ENCODE measurements at regions not wholly inside any gene's neighbourhood (a gene's known extent, or its start where the extent isn't known, plus 50 kb on each side); places are given as distances from the start of the nearest gene placed in this dataset.

- TF ChIP-seq CTCF (IDR thresholded peaks at IDR 0.05; ENCODE audit: insufficient read depth, low read length, poor library complexity, severe bottlenecking), result no peak
- H3K4me3 ChIP-seq (replicated peaks; ENCODE audit: low read depth, low read length), result no peak overlapping the region
- no peaks in the 10 kb centered on the region for H3K36me3 ChIP-seq (ENCODE audit: control insufficient read depth, insufficient read depth, low read length)
- no peaks in the 10 kb centered on the region; the same call in 1 of the 2 replicates for H3K27me3 ChIP-seq (replicated peaks; ENCODE audit: control insufficient read depth, insufficient read depth, low read length)
- DNase-seq (ENCODE audit: extremely low read depth, insufficient read length), result no peak
Observed at GRCh38 chr5:119740225-119740624, 110.9 kb downstream of the FAM170A start.

- no peak for TF ChIP-seq CTCF (IDR thresholded peaks at IDR 0.05; ENCODE audit: insufficient read depth, low read length, poor library complexity, severe bottlenecking)
- no peak for DNase-seq (ENCODE audit: extremely low read depth, insufficient read length)
- Histone ChIP-seq H3K36me3 (ENCODE audit: control insufficient read depth, insufficient read depth, low read length) (no peaks in the 10 kb centered on the region), H3K27me3 (replicated peaks; ENCODE audit: control insufficient read depth, insufficient read depth, low read length) (no peaks in the 10 kb centered on the region), H3K4me3 (replicated peaks; ENCODE audit: low read depth, low read length) (no peak overlapping the region)
Observed at GRCh38 chr5:119741691-119742090, 112.3 kb downstream of the FAM170A start.

- no peak for DNase-seq (ENCODE audit: extremely low read depth, insufficient read length)
- H3K27me3 ChIP-seq (replicated peaks; ENCODE audit: control insufficient read depth, insufficient read depth, low read length), result no peaks in the 10 kb centered on the region
- no peaks in the 10 kb centered on the region for H3K36me3 ChIP-seq (ENCODE audit: control insufficient read depth, insufficient read depth, low read length)
- no peak for TF ChIP-seq CTCF (IDR thresholded peaks at IDR 0.05; ENCODE audit: insufficient read depth, low read length, poor library complexity, severe bottlenecking)
- no peak overlapping the region for H3K4me3 ChIP-seq (replicated peaks; ENCODE audit: low read depth, low read length)
Observed at GRCh38 chr5:119742311-119742710, 113.0 kb downstream of the FAM170A start.

GRCh38 chr5:119743927-119744326 lies 114.6 kb downstream of the FAM170A start:
- TF ChIP-seq CTCF (IDR thresholded peaks at IDR 0.05; ENCODE audit: insufficient read depth, low read length, poor library complexity, severe bottlenecking), result peak; percentile 62
- no peak for DNase-seq (ENCODE audit: extremely low read depth, insufficient read length)
- Histone ChIP-seq H3K27me3 (replicated peaks; ENCODE audit: control insufficient read depth, insufficient read depth, low read length) (no peaks in the 10 kb centered on the region), H3K36me3 (ENCODE audit: control insufficient read depth, insufficient read depth, low read length) (no peaks in the 10 kb centered on the region), H3K4me3 (replicated peaks; ENCODE audit: low read depth, low read length) (no peak overlapping the region)

GRCh38 chr5:119745976-119746375 lies 116.6 kb downstream of the FAM170A start:
- no peak for DNase-seq (ENCODE audit: extremely low read depth, insufficient read length)
- no peak for TF ChIP-seq CTCF (IDR thresholded peaks at IDR 0.05; ENCODE audit: insufficient read depth, low read length, poor library complexity, severe bottlenecking)
- no peaks in the 10 kb centered on the region for H3K27me3 ChIP-seq (replicated peaks; ENCODE audit: control insufficient read depth, insufficient read depth, low read length)
- no peak overlapping the region for H3K4me3 ChIP-seq (replicated peaks; ENCODE audit: low read depth, low read length)
- H3K36me3 ChIP-seq (ENCODE audit: control insufficient read depth, insufficient read depth, low read length), result no peaks in the 10 kb centered on the region

- no peak for DNase-seq (ENCODE audit: extremely low read depth, insufficient read length)
- TF ChIP-seq CTCF (IDR thresholded peaks at IDR 0.05; ENCODE audit: insufficient read depth, low read length, poor library complexity, severe bottlenecking), result no peak
- Histone ChIP-seq H3K4me3 (replicated peaks; ENCODE audit: low read depth, low read length) (no peak overlapping the region), H3K36me3 (ENCODE audit: control insufficient read depth, insufficient read depth, low read length) (no peaks in the 10 kb centered on the region), H3K27me3 (replicated peaks; ENCODE audit: control insufficient read depth, insufficient read depth, low read length) (no peaks in the 10 kb centered on the region)
Observed at GRCh38 chr5:119746984-119747383, 117.6 kb downstream of the FAM170A start.

All from GM06990 (cell line).